ENCODE measurements at regions not wholly inside any gene's neighbourhood (a gene's known extent, or its start where the extent isn't known, plus 50 kb on each side); places are given as distances from the start of the nearest gene placed in this dataset.

DNA sequence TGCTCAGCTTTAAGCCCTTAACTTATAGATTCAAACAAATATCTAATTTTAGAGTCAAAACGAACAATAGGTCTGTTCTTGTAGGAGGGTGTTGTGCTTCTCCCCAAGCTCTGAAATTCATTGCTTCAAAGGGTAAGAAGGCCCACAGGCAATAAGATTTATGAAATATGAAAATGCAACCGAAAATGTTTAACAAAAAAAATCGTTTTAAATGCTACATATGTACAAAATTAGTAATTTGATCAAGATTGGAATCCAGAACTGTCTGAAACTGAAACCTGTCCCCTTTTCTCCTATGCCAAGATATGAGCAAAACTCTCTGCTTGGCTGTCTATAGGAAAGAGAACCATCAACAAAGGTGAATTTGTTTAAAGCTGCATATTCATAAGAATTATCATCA, 534.3 kb downstream of the PLPP3 start:
- TF ChIP-seq, protein P1, sequence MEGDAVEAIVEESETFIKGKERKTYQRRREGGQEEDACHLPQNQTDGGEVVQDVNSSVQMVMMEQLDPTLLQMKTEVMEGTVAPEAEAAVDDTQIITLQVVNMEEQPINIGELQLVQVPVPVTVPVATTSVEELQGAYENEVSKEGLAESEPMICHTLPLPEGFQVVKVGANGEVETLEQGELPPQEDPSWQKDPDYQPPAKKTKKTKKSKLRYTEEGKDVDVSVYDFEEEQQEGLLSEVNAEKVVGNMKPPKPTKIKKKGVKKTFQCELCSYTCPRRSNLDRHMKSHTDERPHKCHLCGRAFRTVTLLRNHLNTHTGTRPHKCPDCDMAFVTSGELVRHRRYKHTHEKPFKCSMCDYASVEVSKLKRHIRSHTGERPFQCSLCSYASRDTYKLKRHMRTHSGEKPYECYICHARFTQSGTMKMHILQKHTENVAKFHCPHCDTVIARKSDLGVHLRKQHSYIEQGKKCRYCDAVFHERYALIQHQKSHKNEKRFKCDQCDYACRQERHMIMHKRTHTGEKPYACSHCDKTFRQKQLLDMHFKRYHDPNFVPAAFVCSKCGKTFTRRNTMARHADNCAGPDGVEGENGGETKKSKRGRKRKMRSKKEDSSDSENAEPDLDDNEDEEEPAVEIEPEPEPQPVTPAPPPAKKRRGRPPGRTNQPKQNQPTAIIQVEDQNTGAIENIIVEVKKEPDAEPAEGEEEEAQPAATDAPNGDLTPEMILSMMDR (conservative IDR thresholded peaks at IDR 0.05; ENCODE audit: low read length) = no peak
- no peak for TF ChIP-seq EZH2phosphoT487 (IDR thresholded peaks at IDR 0.05; ENCODE audit: borderline replicate concordance)

All from Loucy (cell line).